Activated gamma-delta T cell treated with anti-CD3 and anti-CD28 coated beads, Interleukin-2, amount 50 U/mL, for 16 hours (primary cell): ENCODE measurements at regions not wholly inside any gene's neighbourhood (a gene's known extent, or its start where the extent isn't known, plus 50 kb on each side); places are given as distances from the start of the nearest gene placed in this dataset.

ENCODE experiments used
- DNase-seq: peaks from one replicate; pipeline ENCODE4 v3.0.0-alpha.2; 2020; ENCODE audit warnings: low read depth

DNA sequence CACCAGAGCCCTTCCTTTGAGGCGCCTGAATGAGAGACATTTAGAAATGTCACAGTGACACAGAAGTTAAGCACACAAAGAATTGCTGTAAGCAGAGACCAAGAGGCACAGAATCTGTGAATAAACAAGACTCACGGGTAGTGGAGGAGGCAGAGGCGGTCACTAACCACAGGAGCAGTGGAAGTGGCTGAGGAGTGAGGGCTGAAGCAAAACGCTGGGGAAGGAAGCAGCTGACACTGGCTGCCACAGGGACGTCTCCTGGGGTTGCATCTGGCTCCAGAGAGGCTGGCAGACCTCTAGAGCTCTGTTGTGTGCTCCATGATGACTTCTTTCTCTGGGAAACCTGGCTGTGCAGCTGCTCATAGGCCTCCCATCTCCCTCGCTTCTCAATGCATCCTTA lies 65.0 kb upstream of the SLC2A12 start:
- no peak for DNase-seq

DNA sequence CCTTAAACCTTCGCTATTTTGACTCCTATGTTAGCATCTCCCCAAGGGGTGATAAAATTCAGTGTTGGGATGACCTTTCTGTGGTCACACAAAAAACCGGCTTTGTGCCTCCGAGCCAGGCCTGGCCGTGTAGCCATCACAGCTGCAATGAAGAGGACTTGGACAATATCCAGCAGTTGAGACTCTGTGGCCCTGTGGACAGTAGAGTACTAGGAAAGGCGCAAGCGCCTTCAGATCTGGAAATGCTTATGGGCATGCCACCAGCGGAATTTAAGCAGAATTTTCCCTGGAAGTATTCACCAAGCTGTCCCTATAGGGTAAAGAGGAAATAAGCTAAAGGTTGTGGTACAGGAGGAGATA lies 63.3 kb upstream of the SLC2A12 start:
- DNase-seq, result no peak

DNA sequence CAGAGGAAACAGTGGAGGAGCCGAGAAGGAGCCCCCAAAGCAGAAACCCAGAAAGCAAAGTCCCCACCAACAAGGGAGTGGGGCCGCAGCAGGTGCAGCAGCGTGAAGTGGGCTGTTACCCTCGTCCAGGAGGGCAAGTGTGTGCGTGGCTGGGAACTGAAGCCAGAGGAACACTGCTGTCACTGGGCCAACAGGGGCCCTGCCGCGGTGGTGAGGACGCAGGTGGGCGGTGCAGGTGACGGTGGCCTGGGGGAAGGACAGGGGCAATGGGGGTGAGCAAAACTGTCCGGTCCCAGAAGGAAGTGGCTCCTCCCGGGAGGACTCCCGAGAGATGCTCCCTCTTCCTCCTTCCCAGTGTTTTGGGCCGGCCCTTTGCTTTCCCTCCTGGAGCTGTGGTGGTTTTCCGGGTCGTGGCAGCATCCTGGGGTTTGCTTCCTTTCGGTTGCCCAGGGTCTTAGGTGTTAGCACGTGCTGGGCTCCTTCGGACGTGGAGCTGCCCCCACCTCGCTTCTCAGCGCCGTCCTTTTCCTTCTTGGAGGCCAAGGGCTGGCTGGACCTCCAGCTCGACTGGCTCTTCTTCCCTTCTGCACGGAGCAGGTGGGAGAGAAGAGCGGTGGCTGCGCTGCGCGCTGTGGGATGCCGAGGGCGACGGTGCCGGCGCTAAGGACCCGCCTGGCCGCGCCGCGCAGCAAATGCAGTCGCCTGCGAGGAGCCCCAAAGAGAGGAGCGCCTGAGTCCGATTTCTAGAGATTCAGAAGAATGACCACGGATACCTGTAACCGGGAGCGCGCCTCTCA lies 62.7 kb upstream of the SLC2A12 start:
- DNase-seq, result no peak

DNA sequence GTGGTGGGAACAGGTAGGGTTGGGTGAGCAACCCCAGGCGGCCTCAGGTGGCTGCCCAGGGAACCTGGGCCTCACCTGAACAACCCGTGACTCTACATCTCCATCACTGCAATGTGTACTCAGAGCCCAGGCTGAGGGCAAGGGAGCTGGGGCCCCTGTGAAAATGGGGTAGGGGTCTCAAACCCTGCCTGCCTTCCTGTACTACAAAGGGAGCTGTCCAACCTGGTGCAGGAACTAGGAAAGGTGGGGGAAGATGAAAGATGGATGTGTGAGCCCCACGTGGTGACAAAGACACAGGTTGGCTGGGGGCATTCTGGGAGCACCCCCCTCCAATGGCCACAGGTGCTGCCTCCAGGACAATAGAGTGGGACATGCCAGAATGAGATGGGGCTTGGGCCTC lies 62.1 kb upstream of the SLC2A12 start:
- DNase-seq, result no peak

DNA sequence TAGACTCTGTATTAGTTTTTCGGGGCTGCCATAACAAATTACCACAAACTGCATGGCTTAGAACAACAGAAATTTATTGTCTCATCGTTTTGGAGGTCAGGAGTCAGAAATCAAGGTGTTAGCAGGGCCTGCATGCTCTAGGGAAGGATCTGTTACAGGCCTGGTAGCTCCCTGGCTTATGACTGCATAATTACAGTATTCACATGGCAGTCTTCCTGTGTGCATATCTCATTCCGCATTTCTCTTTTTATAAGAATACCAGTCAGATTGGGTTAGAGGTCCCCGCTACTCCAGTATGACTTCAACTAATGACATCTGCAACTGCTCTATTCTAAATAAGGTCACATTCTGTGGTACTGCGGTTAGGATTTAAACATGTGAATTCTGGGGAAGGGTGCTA lies 59.3 kb upstream of the SLC2A12 start:
- no peak for DNase-seq

DNA sequence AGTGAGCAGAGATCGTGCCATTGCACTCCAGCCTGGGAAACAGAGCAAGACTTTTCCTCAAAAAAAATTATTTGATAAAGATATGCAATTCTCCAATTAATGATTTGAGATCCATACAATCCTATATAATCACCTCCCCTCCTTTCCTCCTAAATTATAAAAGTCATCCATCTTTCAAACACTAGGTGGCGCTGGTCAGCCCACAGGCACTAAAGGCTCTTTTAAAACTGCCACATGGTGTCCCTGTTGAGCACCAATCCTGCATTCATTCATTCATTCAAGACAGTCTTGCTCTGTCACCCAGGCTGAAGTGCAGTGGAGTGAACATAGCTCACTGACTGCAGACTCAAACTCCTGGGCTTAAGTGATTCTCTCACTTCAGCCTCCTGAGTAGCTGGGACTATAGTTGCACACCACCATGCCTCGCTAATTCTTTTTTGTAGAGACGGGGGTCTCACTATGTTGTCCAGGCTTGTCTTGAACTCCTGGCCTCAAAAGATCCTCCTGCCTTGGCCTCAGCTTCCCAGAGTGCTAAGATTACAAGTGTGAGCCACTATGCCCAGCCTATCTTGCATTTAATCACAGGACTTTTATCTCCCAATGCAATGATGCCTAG lies 58.7 kb upstream of the SLC2A12 start:
- DNase-seq, result peak; percentile 9

GRCh38 chr6:134106702-134107101 lies 54.3 kb upstream of the SLC2A12 start:
- no peak for DNase-seq

GRCh38 chr6:134105940-134106339 lies 53.5 kb upstream of the SLC2A12 start:
- no peak for DNase-seq

- DNase-seq, result no peak
Observed at GRCh38 chr6:134103006-134103405, 50.6 kb upstream of the SLC2A12 start.
